HT1080 (cell line): ENCODE measurements at regions not wholly inside any gene's neighbourhood (a gene's known extent, or its start where the extent isn't known, plus 50 kb on each side); places are given as distances from the start of the nearest gene placed in this dataset.
"Not testable (repeated sequence)": the region's sequence is repeated elsewhere in the genome, so short reads cannot be mapped to it uniquely, and the experiment has no call there.

Experiments used
- DNase-seq: peaks from one replicate; pipeline ENCODE4 v3.0.0-alpha.2; 2015; ENCODE audit warnings: low read depth

DNA sequence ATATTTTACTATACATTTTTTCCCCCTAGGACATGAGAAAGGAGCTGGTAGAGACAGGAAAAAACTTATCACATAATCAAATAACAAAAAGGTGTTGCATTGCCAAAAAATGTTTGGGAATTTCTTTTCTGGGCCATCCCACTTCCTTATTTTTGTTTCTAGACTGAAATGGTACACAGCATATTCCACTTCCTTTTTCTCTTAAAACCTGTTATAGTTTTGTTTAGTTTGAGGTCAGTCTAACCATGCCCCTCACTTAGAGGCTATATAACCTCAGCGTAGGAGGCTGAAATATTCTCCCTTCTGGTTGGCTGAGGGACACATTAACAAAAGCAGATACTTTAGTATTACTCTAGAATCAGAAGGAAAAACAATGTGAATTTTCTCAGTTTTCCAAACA lies 323.9 kb downstream of the GJA1 start:
- no peak for DNase-seq

DNA sequence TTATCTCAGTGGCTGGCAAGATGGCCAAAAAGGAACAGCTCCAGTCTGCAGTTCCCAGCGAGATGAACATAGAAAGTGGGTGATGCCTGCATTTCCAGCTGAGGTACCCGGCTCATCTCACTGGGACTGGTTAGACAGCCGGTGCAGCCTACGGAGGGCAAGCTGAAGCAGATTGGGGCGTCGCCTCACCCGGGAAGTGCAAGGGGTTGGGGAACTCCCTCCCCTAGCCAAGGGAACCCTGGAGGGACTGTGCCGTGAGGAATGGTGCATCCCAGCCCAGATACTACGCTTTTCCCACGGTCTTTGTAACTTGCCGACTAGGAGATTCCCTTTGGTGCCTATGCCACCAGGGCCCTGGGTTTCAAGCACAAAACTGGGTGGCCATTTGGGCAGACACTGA lies 324.7 kb downstream of the GJA1 start:
- no peak for DNase-seq

DNA sequence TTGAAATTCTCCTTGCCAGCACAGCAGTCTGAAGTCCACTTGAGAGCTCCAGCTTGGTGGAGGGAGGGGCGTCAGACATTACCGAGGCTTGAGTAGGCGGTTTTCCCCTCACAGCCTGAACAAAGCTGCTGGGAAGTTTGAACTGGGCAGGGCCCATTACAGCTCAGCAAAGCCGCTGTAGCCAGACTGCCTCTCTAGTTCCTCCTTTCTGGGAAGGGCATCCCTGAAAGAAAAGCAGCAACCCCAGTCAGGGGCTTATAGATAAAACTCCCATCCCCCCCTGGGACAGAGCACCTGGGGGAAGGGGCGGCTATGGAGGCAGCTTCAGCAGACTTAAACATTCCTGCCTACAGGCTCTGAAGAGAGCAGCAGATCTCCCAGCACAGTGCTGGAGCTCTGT lies 325.3 kb downstream of the GJA1 start:
- no peak for DNase-seq

DNA sequence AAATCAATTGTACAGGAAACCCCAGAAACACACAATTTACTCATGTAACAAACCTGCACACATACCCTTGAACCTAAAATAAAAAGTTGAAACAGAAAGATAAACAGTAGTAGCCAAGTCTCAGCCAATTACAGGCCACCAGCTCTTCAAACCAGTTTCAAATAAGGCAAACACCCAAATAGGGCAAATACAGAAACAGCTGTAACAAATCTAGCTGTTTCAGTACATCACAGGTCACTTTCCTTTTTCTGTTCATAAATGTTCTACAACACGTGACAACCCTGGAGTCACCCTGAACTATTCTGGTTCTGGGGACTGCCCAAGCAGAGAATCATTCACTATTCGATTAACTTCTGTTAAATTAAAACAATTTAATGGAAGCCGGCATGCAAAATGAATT lies 329.0 kb downstream of the GJA1 start:
- DNase-seq = no peak

GRCh38 chr6:121765060-121765459 lies 329.6 kb downstream of the GJA1 start:
- DNase-seq = peak; percentile 1

DNA sequence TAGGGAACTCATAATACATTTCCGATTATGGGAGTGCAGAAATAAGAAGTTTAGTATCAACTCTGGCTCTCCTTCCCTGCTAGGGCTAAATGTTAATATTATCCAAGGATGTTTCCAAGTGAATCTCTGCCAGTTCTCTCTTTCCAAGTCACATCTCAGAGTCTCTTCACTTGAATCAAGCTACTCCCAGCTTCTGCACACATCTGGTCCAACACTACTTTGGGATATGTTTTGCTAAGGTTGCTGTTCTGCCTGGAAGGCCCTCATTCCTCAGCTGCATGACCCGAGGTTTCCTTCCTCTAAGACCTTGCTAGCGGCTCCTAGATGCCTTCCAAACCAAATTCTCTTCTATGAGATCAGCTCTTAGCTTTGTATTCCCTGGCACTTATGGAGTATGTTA lies 331.8 kb downstream of the GJA1 start:
- DNase-seq = no peak

DNA sequence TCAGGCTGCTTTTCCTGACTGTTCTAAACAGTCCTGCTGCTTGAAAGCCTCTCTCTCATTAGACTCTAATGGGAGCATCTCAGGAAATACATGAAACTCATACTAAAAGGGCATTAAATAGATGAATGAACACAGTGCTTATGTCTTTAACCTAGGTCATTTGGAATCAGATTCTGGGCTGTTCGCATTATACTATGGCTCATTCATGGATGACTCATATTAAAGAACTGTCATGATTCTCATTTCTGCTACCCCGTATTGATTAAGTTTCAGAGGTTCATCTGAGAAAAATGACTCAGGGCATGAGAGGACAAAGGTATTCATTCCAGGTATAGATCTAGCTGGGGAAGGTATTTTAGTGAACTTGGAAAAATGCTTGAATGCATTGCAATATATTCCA lies 335.5 kb downstream of the GJA1 start:
- peak; percentile 39 for DNase-seq

DNA sequence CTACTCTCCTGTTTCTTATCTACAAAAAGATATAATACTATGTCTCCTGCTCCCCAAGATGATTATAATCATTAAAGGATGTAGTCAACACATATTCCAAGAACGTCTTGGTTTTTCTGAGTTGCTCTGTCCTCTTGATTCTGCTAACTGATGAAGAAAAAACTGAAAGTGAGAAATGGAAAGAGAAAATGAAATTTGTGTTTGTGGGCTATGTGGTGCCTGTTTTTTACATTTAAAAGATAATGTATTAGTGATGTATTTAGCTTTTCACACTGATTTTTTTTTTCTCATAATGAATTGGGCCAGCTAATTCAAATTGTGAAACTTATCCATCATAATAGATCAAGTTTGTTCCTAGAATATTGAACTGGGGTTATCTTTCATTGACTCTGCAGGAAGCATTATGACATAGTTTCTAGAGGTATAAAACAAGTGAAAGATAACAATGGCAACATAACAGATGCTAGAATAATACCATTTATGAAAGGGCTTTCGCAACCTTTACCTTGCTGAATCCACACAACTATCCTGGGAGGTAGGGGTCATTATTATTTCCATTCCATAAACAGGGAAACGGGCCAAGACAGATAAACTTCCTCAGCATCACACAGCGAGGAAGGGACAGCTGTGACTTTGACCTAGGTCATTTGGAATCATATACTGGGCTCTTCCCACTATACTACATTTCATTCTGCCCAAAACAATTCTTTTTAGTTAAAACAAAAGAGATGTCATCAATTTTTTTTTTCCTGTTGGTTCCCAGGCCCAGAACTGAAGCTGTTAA lies 336.7 kb downstream of the GJA1 start:
- no peak for DNase-seq

DNA sequence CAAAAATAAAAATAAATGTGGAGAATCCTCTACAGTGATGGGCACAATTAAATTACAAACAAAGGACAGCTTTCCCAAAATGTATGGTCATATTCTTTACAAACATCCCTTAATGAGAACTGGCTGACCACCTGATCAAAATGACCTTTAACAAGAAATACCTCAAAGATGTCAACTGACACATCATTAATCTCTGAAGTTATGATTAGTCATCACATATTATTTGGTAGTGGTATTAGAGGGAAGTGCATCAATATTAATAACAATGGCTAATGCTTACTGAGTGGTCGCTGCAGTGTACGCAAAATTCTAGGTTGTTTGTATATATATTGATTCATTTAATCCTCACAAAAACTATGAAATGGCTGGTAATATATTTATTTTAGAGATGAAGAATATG lies 340.6 kb downstream of the GJA1 start:
- no peak for DNase-seq

- DNase-seq = peak; percentile 84
These were observed 345.2 kb downstream of the GJA1 start for GRCh38 chr6:121780325-121781321.

DNA sequence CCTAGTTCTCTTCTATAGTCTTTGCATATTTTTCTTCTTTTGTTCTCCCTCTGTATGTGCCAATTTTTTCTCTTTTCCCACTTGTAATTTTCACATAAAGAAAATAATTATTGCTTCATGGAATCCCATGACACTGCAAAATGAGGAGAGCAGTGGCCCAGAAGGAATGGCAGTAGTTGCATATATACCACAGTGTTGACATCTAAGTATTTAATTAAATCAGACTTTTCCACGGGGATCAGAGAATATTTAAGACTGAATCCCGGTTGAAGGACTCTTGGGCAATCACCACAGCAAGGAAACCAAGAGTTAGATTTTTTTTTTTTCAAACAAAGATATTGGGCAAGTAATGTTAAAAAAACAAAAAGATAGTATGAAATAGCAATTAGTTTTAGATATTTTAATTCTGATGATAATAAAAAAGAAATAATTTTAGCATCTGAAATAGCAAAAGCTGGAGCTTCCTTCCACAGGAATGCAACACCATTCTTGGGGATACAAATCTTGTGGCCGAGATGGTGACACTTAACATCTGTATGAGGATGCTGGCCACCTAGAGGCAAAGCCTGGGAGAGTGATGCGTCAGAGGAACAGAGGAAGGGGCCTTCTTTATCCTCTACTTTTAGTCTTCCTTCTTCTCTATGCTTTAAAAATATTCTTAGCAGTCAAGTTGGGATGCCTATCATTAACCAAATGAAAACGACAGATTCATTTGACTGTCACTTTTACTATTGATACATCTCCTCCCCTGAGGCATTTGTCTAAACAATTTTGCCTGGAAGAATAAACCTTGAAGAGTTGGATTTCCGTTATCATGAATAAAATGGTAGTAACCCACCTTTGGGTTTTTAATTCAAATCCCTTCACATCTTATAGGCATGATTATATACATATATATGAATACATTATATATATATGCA lies 356.2 kb downstream of the GJA1 start:
- no peak for DNase-seq

GRCh38 chr6:121794630-121795029 lies 359.2 kb downstream of the GJA1 start:
- DNase-seq = peak; percentile 90

DNA sequence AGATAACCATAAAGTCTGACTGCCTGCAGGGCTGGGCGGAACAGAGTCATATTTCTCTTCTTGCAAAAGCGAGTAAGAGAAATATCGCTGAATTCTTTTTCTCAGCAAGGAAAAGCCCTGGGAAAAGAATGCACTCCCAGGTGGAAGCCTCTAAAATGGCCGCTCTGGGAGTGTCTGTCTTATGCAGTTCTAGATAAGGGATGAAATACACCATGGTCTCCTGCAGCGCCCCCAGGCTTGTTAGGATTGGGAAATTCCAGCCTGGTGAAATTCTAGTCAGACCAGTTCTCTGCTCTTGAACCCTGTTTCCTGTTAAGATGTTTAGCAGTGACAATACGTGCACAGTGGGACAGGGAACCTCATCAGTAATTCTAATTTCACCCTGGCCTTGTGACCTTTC lies 362.2 kb downstream of the GJA1 start:
- DNase-seq = not testable (repeated sequence)

- not testable (repeated sequence) for DNase-seq
These were observed 362.7 kb downstream of the GJA1 start for GRCh38 chr6:121798126-121798525.

DNA sequence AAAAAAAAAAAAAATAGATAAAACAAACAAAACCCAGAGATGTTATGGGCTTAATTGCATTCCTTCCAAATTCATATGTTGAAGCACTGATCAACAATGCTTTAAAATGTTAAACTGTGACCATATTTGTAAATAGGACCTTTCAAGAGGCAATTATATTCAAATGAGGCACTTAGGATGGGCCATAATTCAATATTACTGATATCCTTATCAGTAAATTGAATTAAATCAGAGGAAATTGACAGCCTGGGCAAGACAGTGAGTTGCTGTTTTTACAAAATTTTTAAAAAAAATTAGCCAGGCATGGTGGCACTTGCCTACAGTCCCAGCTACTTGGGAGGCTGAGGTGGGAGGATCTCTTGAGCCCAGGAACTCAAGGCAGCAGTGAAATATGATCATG lies 364.1 kb downstream of the GJA1 start:
- no peak for DNase-seq

- no peak for DNase-seq
These were observed 364.6 kb downstream of the GJA1 start for GRCh38 chr6:121800047-121800446.

DNA sequence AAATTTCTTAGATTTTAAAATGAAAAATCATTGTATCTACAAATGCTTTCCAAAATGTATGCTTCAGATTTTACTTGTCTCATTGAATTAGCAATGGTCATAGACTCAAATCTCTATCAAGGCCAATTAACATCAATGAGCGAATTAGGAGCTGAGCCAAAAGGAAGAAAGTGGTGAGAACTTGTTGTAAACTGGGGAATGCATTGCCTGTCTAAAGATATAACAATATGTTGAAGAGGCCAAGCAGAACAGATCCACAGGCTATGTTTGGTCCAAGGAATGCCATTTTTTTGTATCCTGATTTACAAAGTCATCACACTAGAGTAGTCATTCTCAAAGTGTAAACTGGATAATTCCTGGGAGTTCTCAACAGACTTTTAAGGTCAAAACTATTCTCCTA lies 370.7 kb downstream of the GJA1 start:
- DNase-seq = no peak

GRCh38 chr6:121809211-121809610 lies 373.8 kb downstream of the GJA1 start:
- DNase-seq = no peak

- no peak for DNase-seq
These were observed 374.9 kb downstream of the GJA1 start for GRCh38 chr6:121810158-121811032.

DNA sequence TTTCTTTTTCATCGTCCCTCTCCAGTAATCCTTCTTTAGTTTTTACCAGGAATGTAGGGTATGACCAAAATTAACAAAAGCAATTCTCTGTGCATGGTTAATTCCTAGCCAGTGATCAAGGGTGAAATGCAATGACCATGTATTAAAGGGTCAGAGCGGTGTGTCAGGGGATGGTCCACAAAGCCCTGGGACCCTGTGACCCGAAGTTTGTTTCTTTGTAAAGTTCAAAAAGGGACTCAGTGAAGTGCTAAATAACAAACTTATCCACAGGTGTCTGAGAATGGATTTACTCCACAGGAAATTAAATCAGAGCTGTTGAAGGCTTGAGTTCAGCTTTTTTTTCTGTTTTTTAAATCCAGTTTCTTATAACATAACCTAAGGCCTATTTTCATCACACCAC lies 375.7 kb downstream of the GJA1 start:
- DNase-seq = no peak
